HG03097 (cell line): ENCODE measurements at regions not wholly inside any gene's neighbourhood (a gene's known extent, or its start where the extent isn't known, plus 50 kb on each side); places are given as distances from the start of the nearest gene placed in this dataset.

Experiments used
- ATAC-seq: cut with Tn5 transposase; IDR thresholded peaks from one replicate; pipeline ENCODE4 v1.9.1; 2021; ENCODE audit not compliant: unreplicated experiment, low FRiP score

DNA sequence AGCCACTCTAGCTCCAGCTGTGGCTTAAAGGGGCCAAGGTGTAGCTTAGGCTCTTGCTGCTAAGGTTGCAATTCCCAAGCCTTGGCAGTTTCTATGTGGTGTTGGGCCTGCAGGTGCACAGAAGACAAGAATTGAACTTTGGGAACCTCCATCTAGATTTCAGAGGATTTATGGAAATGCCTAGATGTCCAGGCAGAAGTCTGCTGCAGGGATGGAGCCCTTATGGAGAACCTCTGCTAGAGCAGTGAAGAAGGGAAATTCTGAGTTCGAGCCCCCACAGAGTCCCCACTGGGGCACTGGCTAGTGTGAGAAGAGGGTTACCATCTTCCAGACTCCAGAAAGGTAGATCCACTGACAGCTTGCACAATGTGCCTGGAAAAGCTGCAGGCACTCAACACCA lies 694.7 kb downstream of the SLC16A7 start:
- ATAC-seq = no peak

DNA sequence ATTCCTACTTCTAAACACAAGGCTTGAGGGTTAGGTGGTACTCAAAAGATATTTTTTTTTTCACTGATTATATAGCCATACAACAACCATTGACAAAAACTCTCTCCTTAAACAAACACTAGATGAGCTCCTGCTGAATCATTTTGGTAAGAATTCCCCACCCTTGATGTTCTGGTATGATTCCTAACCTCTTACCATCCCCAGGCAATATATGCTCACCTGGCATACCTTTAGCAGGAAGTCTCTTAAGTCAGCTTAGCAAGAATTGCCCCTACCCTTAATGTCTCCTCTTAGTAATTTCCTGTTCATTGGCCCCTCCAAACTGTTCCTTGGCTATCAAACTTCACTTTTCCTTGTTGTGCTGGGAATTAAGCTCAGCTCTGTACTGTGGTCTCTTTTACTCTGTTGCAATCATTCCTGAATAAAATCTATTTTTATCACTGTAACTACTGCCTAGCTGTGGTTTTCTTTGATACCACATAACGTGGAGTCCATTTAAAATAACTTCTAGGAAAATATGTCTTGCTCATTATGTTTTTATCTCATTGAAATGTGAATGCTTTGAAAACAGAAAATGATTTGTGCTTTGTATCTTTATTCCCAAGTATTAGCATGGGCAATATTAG lies 712.6 kb downstream of the SLC16A7 start:
- no peak for ATAC-seq

DNA sequence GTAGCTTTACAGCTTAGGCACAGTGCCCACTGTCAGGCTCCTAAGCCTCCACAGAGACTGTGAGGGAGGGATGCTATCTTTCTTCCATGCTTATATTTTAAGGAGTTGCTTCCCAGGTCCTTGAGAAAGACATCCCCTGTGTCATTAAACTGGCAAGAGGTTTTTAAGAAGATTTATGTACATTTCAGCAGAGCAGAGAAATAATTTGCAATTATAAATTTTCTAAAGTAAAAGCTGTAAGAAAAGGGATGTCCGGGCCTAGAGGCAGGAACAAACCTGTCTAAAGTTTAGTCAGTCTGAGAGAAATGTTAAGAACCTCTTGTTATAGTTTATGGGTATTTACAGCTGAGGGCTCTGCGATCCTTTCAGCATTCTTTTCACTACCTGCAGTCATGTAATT lies 716.1 kb downstream of the SLC16A7 start:
- no peak for ATAC-seq

DNA sequence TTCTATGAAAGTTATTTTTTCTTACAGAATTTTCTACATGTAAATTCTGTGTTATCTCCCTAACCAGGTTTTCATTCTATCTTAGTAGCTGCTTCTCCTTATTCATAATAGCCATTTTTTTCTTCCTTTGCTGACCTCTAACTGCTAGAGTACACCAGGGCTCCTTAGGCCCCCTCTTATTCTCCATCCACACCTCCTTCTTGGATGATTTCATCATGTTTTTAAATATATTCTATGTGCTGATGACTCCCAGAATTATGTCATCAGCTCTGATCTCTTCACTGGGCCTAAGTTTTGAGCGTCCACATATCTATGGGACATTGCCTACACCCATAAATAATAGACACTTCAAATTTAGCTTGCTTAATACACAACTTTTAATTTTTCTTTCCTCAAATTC lies 721.5 kb downstream of the SLC16A7 start:
- ATAC-seq = no peak

DNA sequence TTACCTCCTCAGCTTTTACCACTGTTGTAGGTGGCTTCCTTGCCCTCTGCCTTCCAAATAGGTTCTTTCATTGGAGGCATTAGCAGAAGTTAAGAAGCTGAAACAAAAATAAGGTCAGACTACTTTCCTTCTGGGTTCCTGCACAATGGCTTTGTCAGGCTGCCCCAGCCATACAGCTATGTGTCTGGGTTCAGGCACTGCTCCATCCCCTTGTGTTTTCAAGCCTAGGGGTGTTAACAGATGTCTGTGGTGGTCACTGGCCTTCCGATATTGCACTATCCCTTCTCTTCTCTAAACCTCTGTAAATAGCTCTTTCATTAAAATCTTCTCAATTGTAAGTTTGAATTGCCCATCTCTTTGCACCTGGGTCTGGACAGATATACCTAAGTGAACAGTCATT lies 728.9 kb downstream of the SLC16A7 start:
- no peak for ATAC-seq

DNA sequence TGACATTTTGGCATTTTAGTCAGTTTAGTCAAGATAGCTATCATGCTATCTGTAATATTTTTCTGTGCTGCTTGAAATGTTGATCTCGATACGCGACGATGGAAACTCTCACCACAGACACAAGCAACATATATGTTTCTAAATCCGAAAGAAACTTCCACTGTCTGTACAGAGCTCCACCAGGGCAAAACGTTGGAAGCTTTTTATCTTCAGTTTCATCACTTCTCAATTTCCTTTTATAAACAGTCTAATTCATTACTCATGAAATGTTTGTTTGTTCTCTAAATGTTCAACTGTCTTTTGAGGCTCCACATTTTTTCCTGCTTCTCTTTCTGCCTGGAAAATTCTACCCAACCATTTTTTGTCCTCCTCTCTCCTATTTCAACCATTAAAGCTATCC lies 737.6 kb downstream of the SLC16A7 start:
- ATAC-seq = no peak

DNA sequence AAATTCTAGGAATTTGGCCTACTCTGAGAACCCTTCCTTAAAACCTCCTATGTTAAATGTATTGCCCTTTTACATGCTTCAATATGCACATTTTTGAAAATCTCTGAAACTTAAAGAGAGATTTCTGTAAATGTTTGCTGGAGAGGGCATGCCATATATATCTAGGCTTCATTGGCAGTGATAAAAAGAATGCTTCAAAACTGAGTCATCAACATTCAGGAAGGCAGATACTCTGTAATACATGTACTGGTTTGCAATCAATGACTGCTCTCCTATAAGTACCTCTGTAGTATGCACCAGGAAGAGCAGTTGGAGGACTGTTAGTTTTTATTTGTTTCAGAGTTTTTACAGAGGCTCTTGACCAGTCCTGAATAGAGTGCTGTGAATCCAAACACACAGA lies 739.9 kb downstream of the SLC16A7 start:
- ATAC-seq = no peak

DNA sequence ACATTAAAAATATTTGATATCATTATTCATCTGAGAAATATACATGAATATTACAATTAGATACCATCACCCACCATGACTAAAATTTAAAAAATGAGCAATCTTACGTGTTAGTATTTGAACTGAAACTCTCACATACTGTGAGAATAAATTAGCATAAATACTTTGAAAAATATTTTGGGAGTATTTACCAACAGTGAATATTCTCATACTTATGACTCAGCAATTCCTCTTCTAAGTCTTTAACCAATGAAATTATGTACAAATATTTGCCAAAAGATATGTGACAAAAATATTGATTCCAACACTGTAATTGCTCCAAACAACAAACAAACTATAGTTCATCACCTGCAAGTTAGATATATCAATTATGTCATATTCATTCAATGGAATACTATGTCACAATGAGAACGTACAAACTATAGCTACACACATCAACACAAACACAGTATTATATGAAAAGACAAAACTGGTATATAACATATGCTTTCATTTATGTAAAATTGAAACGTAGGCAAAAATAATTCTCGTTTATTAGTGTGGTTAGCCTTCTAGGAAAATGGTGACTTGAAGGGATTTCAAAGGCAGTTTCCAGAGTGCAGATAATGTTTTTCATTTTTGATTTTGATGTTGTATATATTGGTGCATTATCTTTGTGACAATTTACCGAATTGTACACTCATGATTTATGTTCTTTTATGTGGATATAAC lies 742.2 kb downstream of the SLC16A7 start:
- ATAC-seq = no peak

DNA sequence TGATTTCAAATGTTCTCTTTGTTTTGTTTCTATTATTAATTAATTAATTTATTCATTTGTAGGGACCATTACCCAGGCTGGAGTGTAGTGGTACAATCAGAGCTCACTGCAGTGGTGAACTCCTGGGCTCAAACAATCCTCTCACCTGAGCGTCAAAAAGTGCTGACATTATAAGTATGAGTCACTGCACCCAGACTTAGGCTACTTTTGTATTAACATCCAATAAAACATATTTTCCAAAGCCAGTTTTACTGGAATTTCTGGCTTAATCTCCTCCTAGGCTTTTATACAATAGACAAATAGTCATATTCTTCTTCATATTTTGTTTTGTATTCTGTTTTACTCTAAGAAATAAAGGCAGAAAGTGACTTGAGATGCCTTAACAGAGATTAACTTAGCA lies 749.6 kb downstream of the SLC16A7 start:
- ATAC-seq = no peak

DNA sequence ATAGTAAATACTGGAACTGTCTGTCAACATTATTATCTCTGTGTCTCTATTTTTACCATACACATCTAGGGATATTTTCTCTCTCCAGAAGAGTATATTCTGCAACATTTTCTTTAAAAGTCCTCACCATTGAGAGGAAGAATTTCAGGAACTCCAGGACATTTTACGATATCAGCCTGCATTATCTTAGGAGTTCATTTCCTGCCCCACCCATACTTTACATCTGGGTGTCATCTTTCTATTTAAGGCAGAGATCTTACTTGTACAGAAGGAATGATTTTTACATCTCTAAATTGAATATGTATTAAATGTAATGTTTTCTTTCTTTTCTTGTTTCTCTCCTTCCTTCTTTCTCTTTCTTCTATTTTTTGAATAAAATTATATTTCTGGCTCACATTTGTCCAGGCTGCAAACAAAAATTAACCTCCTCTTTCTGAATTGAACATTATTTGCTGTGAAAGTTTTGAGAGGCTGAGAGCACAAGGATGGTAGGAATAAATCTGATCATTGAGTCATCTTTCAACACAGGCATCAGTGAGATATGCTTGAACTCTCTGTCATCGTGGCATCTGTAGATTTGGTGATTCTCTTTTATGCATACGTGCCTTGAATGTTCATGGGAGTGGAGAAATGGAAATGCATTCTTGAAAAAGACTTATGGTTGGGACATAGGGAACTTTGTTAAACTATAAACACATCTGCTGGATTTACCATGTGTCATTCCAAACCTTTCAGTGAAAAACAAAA lies 753.6 kb downstream of the SLC16A7 start:
- no peak for ATAC-seq

DNA sequence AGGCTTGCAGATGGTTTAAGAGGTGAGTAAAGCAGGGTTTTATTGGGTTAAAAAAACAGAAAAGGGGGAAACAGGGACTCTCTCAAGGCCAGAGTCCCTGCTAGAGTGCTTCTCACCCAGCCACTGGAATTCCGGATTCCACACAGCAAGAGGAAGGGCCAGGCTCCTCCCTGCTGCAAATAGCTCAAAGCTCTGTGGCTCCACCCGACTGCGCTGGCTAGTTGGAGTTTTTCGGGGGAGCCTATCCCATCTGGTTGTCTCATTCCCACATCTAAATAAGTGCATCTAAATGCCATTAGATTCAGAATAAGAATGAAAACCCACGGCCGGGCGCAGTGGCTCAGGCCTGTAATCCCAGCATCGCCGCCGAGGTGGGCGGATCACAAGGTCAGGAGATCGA lies 791.5 kb downstream of the SLC16A7 start:
- ATAC-seq = no peak

DNA sequence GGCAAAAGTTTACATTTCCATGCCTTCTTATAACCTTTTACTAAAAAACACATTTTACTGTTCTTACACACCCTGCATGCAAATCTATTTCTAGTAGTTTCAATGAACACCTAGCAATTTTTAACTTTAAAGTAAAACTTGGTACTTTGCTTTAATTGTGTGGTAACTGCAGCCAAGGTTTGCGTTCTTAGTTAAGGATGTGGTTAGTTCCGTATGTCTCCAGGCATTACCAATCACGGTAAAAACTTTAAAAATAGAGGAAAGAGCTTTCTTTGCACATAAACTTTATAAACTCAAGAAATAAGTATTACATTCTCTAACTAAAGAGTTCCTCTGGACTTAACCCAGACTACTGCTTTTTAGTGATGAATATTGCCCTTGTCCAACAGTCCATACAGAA lies 795.2 kb downstream of the SLC16A7 start:
- ATAC-seq = no peak

DNA sequence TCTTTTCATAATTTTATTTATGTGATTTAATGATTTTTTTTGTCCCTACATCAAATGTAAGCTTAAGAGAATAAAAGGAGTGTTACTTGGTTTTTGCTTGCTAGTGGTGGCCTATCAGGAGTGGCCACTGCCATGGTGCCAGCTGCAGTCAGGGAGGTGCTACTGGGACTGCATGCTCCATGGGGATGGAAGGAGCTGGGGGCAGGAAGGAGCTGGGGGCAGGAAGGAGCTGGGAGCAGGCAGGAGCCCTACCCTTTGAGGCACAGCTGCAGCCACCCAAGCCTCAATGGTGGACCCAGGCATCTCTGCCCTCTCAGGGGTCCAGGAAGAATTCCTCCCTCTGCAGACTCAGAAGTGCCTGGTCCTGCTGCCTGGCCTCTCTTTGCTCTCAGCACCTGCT lies 796.0 kb downstream of the SLC16A7 start:
- no peak for ATAC-seq

DNA sequence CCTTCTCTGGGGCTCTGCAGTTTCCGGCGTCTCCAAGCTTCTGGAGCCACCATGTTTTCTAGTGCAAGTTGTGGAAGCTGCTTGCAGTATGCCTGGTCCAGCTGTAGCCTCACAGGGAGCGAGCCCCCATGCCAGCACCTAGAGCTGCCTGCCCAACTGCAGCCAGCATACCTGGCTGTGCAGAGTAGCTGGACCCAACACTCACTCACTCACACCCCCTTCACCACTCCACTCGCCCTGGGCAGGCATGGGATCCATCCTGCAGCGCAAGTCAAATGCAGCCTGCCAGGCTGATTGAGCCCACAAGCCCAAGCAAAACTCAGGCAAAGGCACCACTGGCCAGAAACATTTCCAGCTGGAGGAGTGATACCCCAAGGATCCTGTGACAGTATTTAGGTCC lies 797.3 kb downstream of the SLC16A7 start:
- ATAC-seq = no peak

DNA sequence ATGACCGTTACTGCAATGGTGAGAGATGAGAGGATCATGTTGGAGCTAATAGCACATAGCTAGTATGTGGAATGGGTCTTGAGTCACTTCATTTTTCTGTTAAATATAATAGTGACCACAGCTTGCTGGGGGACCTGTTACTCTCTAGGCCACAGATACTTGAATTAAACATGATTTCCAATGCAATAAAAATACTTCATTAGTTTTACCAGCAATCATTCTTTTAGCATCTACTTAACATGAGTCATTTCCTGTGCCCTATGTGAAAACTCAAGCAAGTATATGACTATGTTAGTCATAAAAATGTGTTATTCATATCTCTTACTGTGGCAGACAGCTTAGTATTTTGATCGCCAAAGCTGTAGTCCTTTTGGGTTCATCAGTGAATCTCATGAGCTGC lies 798.8 kb downstream of the SLC16A7 start:
- ATAC-seq = no peak

DNA sequence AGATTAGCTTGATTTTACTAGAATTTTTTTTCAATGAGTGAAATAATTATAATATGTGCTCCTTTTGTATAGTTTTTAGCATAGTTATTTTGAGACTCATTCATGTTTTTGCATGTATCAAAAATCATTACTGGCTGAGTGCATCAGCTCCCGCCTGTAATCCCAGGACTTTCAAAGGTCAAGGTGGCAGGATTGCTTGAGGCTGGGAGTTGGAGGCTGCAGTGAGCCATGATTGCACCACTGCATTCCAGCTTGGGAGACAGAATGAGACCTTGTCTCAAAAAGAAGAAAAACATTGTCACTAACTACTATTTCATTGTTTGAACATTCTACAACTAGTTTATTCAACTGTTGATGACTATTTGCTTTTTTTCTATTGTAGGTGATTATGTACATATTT lies 802.7 kb downstream of the SLC16A7 start:
- ATAC-seq = no peak

DNA sequence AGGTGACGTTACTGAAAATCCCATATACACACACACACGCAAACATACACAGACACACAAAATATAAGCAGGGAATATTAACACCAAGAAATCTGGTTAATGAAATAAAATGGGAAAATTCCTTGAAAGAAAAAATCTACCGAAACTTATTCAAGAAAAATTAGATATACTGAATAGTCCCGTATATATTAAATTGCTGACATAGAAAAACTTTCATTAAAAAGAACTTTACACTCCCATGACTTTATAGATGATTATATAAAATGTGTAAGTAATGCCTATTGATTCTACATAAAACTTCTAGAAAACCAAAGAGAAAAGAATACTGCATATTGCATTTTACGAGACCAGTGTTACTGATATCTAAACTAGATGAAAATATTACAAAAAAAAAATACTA lies 803.2 kb downstream of the SLC16A7 start:
- no peak for ATAC-seq

DNA sequence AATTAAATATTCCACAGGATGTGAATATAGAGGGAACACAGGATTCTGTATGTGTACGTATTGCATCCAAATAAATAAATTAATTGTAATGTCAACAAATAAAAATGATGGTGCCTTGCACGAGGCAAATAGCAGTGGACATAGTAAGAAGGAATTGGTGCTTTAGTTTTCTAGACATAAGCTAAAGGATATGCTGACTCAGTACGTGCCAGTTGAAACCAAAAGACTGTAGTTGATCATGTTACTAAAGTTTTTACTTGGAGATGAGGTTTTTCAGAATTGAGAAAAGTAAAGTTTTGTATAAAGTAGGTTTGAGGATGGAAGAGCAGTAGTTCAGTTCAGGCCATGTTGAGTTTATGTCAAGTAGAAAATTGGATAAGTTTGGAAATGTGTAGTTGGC lies 807.2 kb downstream of the SLC16A7 start:
- ATAC-seq = no peak

DNA sequence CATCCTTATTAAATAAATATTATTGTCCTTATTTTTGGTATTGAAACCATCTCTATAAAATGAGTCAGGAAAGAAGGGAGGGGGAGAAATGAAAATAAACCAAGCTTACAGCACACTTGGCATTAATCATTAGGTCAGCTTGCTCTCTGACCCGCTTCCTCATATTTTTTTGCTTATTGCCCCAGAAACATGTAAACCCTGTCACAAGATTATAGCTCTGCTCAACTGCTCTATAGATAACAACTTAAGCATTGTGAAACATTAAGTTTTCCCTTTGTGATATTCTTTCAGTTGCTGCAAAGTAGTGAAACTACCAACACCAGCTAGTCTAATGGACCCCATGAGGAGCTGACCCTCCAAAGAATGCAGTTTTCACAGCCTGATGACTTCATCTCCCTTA lies 819.5 kb downstream of the SLC16A7 start:
- ATAC-seq = no peak

DNA sequence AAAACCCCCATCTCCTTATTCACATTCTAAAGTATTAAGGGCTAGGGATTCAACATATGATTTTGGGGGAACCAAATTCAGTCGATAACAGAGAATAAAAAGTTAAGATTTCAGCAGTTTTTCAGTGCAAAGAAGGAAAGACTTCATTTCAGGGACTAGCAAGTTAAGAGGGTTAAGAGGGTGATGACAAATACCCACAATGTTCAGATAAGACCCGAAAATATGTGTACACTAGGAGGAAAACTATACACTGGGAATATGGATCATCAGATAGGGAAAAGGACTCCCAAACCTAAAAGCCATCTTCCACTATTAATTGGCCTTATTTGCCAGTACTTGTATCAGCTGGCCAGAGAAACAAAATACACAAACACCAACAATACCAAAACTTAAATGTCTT lies 824.2 kb downstream of the SLC16A7 start:
- ATAC-seq = no peak

DNA sequence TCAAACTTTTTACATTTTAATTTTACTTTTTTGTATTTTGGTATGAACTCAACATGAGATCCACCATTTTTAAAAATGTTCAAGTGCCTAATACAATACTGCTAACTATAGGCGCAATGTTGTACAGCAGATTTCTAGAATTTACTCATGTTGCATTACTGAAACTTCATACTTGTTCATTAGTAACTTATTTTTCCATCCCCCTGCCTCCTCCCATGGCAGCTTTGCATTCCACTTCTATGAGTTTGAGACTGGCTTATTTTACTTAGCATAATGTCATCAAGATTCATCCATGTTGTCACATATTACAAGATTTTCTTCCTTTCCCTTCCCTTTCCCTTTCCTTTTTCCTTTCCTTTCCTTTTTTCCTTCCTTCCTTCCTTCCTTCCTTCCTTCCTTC lies 825.9 kb downstream of the SLC16A7 start:
- ATAC-seq = no peak

DNA sequence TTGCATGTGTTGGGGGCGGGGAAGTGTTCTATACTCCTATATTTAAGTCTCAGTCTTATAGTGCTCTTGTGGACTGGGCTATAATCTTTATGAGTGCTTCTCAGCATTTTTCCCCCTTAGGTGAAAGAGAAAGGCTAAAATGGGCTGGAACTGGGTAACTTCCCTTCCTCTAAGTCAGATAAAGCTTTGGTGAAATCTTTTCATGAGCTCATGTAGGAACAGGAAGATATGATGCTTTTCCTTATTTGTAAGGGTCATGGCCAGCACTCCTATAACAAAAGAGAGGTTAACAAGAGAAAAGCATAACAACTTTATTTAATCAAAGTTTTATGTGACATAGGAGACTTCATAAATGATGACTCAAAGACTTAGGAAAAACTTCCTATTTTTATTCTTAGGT lies 841.5 kb downstream of the SLC16A7 start:
- ATAC-seq = no peak
